Stimulated activated CD8-positive, alpha-beta memory T cell treated with anti-CD3 and anti-CD28 coated beads, Interleukin-4, amount 100 ng/mL, for 48 hours (primary cell): ENCODE measurements at regions not wholly inside any gene's neighbourhood (a gene's known extent, or its start where the extent isn't known, plus 50 kb on each side); places are given as distances from the start of the nearest gene placed in this dataset.
"Not testable (repeated sequence)": the region's sequence is repeated elsewhere in the genome, so short reads cannot be mapped to it uniquely, and the experiment has no call there.

Experiments used
- DNase-seq: peaks from one replicate; pipeline ENCODE4 v3.0.0-alpha.2; 2020

GRCh38 chr2:143837055-143837454, 682.9 kb downstream of the ZEB2 start:
- not testable (repeated sequence) for DNase-seq

- no peak for DNase-seq
Observed at GRCh38 chr2:143835481-143835880, 684.4 kb downstream of the ZEB2 start.

- no peak for DNase-seq
Observed at GRCh38 chr2:143833015-143833660, 686.8 kb downstream of the ZEB2 start.

- no peak for DNase-seq
Observed at GRCh38 chr2:143830476-143830875, 689.4 kb downstream of the ZEB2 start.

GRCh38 chr2:143828763-143829537, 691.0 kb downstream of the ZEB2 start:
- DNase-seq: no peak

GRCh38 chr2:143824791-143825190, 695.1 kb downstream of the ZEB2 start:
- DNase-seq: no peak

GRCh38 chr2:143823876-143824275, 694.7 kb downstream of the ARHGAP15 start:
- no peak for DNase-seq

GRCh38 chr2:143823296-143823695, 694.1 kb downstream of the ARHGAP15 start:
- DNase-seq: no peak

GRCh38 chr2:143822736-143823135, 693.5 kb downstream of the ARHGAP15 start:
- DNase-seq: no peak

- no peak for DNase-seq
Observed at GRCh38 chr2:143819764-143820163, 690.5 kb downstream of the ARHGAP15 start.

- no peak for DNase-seq
Observed at GRCh38 chr2:143819190-143819735, 690.0 kb downstream of the ARHGAP15 start.
